ENCODE measurements at regions not wholly inside any gene's neighbourhood (a gene's known extent, or its start where the extent isn't known, plus 50 kb on each side); places are given as distances from the start of the nearest gene placed in this dataset.
"Not testable (repeated sequence)": the region's sequence is repeated elsewhere in the genome, so short reads cannot be mapped to it uniquely, and the experiment has no call there.

- no peak for DNase-seq (ENCODE audit: low read depth, low spot score)
Measured at GRCh38 chr20:51958099-51959065, 156.1 kb upstream of the SALL4 start.

- DNase-seq (ENCODE audit: low read depth, low spot score): no peak
Measured at GRCh38 chr20:51955756-51956155, 153.4 kb upstream of the SALL4 start.

DNA sequence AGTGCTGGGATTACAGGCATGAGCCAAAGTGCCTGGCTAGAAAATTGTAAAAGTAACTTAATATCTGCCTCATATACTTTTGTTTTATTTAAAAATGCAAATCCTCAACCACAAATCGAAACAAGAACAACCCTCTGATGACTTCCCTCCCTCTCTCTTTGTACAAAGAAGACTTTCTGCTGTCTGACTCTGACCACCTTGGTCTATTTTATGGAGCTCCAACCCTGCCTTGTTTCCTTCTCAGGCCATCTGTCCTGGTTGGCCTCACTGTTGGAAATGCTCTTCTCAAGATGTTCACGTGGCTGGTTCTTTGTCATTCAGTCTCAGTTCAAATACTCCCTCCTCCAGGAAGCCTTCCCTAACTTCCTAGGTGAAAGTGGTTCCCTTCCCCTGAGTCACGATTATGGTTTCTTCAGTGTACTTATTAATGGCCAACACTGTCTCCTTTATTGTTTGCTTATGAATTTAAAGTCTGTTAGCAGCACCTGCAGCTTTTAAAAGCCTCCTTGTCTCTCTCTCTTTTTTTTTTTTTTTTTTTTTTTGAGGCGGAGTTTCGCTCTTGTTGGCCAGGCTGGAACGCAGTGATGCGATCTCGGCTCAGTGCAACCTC lies 151.5 kb upstream of the SALL4 start:
- DNase-seq (ENCODE audit: low read depth, low spot score): no peak

- no peak for DNase-seq (ENCODE audit: low read depth, low spot score)
Measured at GRCh38 chr20:51950926-51951325, 148.6 kb upstream of the SALL4 start.

GRCh38 chr20:51946586-51946985 lies 144.3 kb upstream of the SALL4 start:
- no peak for DNase-seq (ENCODE audit: low read depth, low spot score)

GRCh38 chr20:51945881-51946280 lies 143.6 kb upstream of the SALL4 start:
- no peak for DNase-seq (ENCODE audit: low read depth, low spot score)

GRCh38 chr20:51945177-51945576 lies 142.9 kb upstream of the SALL4 start:
- no peak for DNase-seq (ENCODE audit: low read depth, low spot score)

DNA sequence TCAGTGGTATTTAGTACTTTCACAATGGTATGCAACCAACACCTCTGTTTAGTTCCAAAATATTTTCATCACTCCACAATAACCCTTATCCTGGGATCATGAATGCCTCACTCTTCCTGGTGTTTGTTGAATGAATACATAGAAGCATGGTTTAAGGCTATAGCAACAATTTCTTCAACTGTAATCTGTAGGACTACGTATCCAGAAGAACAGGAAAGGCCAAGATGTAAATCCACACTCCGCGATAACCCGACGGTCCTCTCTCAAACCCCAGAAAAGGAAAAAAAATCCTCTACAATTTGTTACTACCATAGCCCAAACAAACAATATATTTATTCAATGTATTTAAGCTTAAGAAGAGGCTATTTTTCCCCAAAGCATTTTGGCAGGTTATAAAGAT lies 141.4 kb upstream of the SALL4 start:
- no peak for DNase-seq (ENCODE audit: low read depth, low spot score)

DNA sequence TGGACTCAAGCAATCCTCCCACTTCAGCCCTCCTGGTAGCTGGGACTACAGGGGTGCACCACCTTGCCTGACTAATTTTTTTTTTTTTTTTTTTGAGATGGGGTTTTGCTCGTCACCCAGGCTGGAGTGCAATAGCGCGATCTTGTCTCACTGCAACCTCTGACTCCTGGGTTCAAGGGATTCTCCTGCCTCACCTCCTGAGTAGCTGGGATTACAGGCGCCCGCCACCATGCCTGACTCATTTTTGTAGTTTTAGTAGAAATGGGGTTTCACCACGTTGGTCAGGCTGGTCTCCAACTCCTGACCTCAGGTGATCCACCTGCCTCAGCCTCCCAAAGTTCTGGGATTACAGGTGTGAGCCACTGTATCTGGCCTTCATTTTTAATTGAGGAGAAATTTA lies 141.0 kb upstream of the SALL4 start:
- not testable (repeated sequence) for DNase-seq (ENCODE audit: low read depth, low spot score)

GRCh38 chr20:51941503-51941902 lies 139.2 kb upstream of the SALL4 start:
- no peak for DNase-seq (ENCODE audit: low read depth, low spot score)

GRCh38 chr20:51939259-51939585 lies 136.9 kb upstream of the SALL4 start:
- no peak for DNase-seq (ENCODE audit: low read depth, low spot score)

GRCh38 chr20:51938559-51939258 lies 136.4 kb upstream of the SALL4 start:
- DNase-seq (ENCODE audit: low read depth, low spot score): no peak

GRCh38 chr20:51937779-51938178 lies 135.5 kb upstream of the SALL4 start:
- DNase-seq (ENCODE audit: low read depth, low spot score): no peak

DNA sequence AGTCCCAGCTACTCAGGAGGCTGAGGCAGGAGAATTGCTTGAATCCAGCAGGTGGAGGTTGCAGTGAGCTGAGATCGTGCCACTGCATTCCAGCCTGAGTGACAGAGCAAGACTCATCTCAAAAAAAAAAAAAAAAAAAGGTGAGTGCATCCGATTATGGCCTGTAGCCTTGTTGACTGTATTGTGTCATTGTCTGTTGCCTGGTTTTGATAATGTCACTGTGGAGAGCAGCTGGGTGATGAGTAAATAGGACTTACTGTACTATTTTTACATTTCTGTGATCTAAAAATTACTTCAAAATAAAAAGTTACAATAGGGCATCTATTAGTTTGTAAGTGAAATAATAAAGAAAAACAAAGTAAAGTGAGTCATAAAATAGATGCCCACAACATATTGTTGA lies 134.1 kb upstream of the SALL4 start:
- no peak for DNase-seq (ENCODE audit: low read depth, low spot score)

GRCh38 chr20:51935003-51935358 lies 132.7 kb upstream of the SALL4 start:
- no peak for DNase-seq (ENCODE audit: low read depth, low spot score)

GRCh38 chr20:51934301-51935002 lies 132.1 kb upstream of the SALL4 start:
- DNase-seq (ENCODE audit: low read depth, low spot score): no peak

GRCh38 chr20:51931371-51931781 lies 129.1 kb upstream of the SALL4 start:
- peak; percentile 68 for DNase-seq (ENCODE audit: low read depth, low spot score)

GRCh38 chr20:51930775-51931174 lies 128.5 kb upstream of the SALL4 start:
- peak; percentile 50 for DNase-seq (ENCODE audit: low read depth, low spot score)

DNA sequence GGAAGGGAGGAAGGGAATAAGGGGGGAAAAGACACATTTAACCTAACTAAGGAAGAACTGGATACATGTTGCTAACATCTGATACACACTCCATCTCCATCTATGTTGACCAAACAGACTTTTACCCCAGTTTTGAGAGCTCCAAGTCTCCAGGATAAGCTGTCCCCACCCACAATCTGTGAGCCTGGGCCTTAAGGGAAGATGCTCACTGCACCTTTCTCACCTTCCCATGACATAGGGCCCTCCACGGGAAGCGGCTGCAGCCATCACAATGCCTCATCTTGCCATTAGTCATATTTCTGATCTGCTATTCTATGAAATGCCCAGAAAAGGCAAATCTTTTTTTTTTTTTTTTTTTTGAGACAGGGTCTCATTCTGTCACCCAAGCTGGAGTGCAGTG lies 126.6 kb upstream of the SALL4 start:
- no peak for DNase-seq (ENCODE audit: low read depth, low spot score)

- not testable (repeated sequence) for DNase-seq (ENCODE audit: low read depth, low spot score)
Measured at GRCh38 chr20:51927970-51928369, 125.6 kb upstream of the SALL4 start.

DNA sequence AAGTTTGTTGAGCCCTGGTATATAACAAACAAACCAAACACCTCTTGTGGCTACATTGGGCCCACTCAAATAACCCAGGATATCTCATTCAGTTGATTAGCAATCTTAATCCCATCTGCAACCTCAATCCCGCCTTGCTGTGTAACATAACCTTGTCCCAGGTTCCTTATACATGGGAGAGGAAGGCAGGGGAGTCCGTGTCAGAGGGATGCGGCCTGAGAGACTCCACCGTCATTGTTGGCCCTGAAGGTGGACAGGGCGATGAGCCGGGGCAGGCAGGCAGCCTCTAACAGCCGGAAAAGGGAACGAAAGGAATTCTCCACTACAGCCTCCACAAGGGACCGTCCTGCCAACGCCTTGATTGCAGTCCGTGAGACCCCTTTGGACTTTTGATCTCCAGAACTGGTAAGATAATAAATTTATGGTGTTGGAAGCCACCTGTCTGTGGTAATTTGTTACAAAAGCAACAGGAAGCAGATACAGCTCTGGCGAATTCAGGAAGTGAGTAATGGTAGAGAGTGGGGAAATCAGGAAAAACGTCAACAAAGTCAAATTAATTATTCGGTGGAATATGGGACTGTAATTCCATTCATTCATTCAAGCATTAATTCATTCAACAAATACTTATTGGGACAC lies 124.5 kb upstream of the SALL4 start:
- DNase-seq (ENCODE audit: low read depth, low spot score): no peak

- no peak for DNase-seq (ENCODE audit: low read depth, low spot score)
Measured at GRCh38 chr20:51924509-51924908, 122.2 kb upstream of the SALL4 start.

All from ELF-1 (cell line).